ENCODE measurements at regions not wholly inside any gene's neighbourhood (a gene's known extent, or its start where the extent isn't known, plus 50 kb on each side); places are given as distances from the start of the nearest gene placed in this dataset.
"Not testable (repeated sequence)": the region's sequence is repeated elsewhere in the genome, so short reads cannot be mapped to it uniquely, and the experiment has no call there.

GRCh38 chr3:118765636-118766305 lies 268.9 kb downstream of the IGSF11 start:
- no peak for DNase-seq

GRCh38 chr3:118766306-118766669 lies 268.4 kb downstream of the IGSF11 start:
- DNase-seq, result no peak

GRCh38 chr3:118772036-118772435 lies 262.6 kb downstream of the IGSF11 start:
- no peak for DNase-seq

DNA sequence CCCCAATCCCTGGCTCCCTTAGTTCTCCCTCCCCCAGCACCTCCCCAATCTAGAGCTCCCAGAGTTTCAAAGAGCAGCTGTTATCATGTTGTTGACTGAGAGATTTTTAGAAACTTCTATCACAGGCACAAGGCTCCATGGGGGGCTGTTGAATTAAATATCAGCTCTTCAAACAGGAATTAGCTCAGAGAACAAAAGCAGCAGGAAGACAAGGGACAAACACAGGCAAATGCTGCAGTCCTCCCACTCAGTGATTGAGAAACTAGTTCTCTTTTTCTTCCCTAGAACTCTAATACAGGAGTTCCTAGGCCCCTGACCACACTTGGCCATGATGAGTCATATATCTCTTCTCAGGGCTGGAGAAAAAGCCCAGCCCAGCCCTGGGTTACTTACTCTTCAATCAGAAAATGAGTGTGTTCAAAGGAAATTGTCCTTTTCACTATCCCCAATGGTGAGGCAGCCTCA lies 262.1 kb downstream of the IGSF11 start:
- peak; percentile 2 for DNase-seq

DNA sequence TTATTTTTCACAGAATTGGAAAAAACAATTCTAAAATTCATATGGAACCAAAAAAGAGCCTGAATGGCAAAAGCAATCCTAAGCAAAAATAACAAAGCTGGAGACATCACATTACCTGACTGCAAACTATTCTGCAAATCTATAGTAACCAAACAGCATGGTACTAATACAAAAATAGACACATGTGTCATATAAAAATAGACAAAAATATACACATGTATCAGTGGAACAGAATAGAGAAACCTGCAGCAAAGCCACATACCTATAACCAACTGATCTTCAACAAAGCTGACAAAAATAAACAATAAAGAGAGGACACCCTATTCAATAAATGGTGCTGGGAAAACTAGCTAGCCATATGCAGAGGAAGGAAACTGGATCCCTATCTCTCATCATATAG lies 259.6 kb downstream of the IGSF11 start:
- no peak for DNase-seq

DNA sequence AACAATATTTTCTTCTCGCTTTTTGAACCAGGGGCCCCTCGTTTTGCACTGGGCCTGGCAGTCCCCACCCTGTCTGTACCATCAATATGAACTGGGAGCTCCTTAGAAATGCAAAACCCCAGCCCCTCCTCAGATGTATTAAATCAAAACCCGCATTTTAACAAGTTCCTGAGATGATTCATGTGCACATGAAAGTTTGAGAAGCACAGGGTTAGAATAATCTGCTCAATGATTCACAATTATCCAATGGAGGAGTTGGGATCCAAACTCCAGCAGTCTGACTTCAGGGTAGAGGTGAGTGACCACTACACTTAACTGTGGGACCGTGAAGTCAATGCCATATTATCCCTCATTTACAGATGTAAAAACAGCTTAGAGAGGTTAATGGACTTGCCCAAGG lies 256.4 kb downstream of the IGSF11 start:
- DNase-seq, result no peak

DNA sequence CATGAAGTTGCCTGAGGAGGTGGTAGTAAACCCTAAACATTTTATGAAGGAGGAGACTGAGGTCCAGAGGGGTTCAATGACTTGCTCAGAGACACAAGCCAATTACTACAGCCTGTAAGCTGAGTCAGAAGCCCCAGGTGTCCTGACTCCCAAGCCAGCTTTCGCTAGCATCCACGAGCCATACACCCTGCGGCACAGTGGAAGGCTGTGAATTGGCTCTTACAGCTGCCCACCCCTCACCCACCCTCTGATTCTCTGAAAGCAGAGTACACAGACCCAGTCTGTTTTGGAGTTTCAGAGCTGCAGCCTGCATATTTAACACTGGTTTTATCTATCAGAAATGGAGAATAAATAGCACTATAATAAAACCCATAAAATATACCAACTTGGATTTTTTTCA lies 253.4 kb downstream of the IGSF11 start:
- no peak for DNase-seq

GRCh38 chr3:118781839-118782238 lies 252.8 kb downstream of the IGSF11 start:
- DNase-seq, result no peak

DNA sequence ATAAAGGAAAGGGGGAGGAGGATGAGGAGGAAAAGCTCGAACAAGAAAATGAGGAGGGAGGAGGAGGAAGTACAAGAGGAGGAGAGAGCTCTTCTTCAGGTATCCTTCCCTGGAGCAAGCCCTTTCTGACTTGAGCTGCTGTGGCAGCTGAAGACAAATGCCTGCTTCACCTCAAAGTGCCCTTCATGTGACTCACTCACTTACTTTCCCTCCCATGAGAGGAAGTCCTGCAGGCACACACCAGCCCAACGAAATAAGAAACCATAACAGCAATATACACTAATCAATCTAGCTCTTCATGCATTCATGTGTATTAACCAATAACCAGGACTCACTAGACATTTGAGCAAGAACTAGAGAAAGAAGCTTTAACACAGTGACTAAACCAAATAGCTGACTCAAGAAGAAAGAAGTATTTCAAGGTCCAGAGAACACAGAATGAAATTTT lies 251.9 kb downstream of the IGSF11 start:
- DNase-seq, result no peak

DNA sequence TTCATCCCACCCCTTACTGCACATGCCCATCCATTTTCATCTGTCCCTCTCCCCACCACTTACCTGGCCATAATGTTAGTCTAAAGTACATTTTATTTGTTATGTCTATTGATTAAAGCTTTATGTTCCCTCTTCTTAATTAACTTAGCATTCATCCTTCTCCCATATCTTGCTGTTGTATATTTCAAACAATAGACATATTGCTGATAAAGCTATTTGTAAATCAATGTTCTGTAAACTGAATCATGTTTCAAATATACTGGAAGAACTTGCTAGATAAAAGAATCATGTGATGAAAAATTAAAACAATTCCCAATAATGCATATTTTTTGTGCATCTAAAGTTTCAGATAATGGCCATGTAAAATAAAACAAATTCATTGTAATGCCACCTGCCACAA lies 249.2 kb downstream of the IGSF11 start:
- no peak for DNase-seq

GRCh38 chr3:118791246-118791645 lies 243.4 kb downstream of the IGSF11 start:
- DNase-seq, result no peak

- no peak for DNase-seq
Measured at GRCh38 chr3:118792191-118792590, 242.5 kb downstream of the IGSF11 start.

DNA sequence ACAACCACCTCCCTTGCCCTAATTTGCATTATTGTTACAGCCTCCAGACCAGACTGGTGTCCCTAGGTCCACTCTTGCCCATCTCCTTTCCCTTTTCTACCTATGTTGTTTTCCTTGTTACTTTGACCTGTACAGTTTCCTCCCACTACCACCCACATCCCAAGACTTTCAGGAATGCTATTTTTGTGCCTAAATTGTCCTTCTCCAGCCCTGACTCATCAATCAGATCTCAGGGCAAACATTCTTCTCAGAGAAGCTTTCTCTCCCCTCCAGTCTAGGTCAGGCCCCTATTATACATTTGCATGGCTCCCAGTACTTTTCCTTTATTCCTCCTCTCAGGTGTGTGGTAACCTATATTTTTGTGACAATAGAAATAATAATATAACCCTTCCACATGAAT lies 241.5 kb downstream of the IGSF11 start:
- DNase-seq, result no peak

- no peak for DNase-seq
Measured at GRCh38 chr3:118799303-118799702, 235.3 kb downstream of the IGSF11 start.

GRCh38 chr3:118801899-118802298 lies 232.7 kb downstream of the IGSF11 start:
- no peak for DNase-seq

GRCh38 chr3:118802325-118803095 lies 232.1 kb downstream of the IGSF11 start:
- no peak for DNase-seq

GRCh38 chr3:118803096-118803476 lies 231.6 kb downstream of the IGSF11 start:
- no peak for DNase-seq

GRCh38 chr3:118805007-118805406 lies 229.6 kb downstream of the IGSF11 start:
- DNase-seq, result no peak

DNA sequence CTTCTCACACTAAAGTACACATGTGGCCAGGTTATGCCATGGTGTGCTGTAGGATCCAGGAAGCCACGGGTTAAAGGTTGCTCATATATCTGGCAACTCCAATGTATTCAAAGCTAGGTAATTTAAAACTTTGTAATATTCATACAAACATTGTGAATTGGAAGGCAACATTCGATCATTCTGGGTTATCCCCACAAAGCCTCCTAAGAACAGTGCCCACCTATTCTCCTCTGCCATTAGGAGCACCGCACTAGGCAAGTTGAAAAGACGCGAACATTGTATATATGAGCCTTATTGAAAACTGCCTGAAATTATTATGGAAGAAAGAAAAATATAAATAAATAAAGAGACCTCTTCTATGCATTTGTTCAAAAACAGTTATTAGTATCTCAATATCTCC lies 228.2 kb downstream of the IGSF11 start:
- DNase-seq, result no peak

DNA sequence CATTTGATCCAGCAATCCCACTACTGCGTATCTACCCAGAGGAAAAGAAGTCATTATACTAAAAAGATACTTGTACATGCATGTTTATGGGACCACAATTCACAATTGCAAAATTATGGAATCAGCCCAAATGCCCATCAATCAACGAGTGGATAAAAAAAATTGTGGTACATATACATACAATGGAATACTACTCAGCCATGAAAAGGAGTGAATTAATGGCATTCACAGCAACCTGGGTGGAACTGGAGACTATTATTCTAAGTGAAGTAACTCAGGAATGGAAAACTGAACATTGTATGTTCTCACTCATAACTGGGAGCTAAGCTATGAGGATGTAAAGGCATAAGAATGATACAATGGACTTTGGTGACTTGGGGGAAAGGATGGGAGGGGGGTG lies 227.3 kb downstream of the IGSF11 start:
- DNase-seq, result not testable (repeated sequence)

DNA sequence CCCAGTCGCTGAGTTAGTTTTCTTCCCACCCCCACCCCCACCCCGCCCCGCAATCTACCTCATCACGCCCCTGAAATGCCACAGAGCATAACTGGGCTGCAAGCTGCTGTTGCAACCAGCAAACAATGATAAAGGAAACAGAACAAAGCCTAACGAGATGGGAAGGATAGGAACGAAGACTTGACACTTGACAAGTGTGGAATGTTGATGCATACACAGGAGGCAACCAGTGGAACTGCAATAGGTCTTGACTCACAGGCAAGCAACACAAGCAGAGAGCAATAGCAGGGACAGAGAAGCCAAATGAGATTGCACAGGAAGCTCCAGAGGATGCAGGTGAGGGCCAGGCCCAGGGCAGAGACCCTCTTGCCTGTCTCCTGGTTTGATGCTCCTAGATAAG lies 225.9 kb downstream of the IGSF11 start:
- DNase-seq, result no peak

GRCh38 chr3:118809696-118810498 lies 224.7 kb downstream of the IGSF11 start:
- no peak for DNase-seq

GRCh38 chr3:118810499-118811035 lies 224.1 kb downstream of the IGSF11 start:
- no peak for DNase-seq

Data from stimulated activated CD4-positive, alpha-beta T cell treated with anti-CD3 and anti-CD28 coated beads, Interleukin-1b, Interleukin-23, amount 100 ng/mL, for 48 hours (primary cell).